ENCODE measurements at regions not wholly inside any gene's neighbourhood (a gene's known extent, or its start where the extent isn't known, plus 50 kb on each side); places are given as distances from the start of the nearest gene placed in this dataset.
"Not testable (repeated sequence)": the region's sequence is repeated elsewhere in the genome, so short reads cannot be mapped to it uniquely, and the experiment has no call there.

DNA sequence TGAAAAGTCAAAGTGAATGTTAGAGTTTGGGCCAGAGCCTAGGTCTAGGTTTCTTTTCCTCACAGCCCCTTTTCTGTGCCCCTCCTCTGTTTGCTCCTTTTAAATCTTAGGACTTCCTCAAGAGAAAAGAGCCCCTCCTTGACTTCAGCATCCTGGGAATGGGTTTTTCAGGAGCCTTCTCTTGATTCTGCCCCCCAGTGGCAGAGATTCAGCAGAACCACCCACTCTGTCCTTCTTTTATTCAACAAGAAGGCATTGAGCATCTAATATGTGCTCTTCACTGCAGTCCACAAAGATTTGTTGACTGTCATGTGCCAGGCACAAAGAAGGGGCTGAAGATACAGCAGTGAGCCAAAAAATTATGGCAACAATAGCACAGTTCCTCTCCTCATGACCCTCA is 270.8 kb upstream of the CDH5 start:
- intact Hi-C loops (cut with DNase I): no loop called here
- no peak for DNase-seq (ENCODE audit: low spot score)
- no peak for ATAC-seq

DNA sequence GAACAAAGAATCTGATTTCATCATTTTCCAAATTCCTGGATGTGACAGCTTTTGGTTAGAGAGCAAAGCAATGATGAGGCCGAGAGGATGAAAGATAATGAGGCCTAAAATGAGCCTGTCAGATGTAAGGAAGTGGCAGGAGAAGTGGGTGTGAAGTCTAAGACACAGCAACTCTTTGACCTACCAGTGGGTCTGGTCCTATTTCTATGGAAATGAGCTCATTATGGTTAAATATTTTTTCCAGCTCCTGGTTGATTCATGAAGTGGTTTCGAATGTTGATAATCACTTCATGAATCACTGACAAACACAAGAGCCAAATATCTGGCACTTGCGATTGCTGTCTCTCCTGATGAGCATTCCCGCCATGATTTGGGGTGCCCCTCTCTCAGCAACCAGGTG is 273.3 kb upstream of the CDH5 start:
- ATAC-seq (no peak), DNase-seq (ENCODE audit: low spot score) (no peak)
- intact Hi-C loops (cut with DNase I): no loop called here

DNA sequence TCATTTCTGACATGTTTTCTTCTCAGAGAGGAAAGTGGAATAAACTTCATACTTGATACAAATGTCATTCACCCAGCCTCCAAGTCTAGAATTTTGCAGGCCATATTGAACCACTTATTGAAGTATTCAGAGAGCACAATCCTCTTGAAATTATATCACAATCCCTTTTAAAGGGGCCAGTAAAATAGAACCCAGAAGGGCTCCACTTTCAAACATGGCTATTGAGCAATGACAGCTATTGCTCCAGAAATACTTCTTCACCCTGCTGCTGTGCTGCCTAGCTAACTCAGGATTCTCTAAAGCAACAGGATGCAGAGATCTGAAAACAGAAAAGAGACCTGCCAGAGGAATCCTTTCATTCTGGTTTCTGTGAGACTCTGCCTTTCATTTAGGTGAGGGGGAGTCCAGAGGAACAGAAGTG is 275.0 kb upstream of the CDH5 start:
- intact Hi-C loops (cut with DNase I): no loop called here
- ATAC-seq: peak; percentile 81
- DNase-seq (ENCODE audit: low spot score): no peak

DNA sequence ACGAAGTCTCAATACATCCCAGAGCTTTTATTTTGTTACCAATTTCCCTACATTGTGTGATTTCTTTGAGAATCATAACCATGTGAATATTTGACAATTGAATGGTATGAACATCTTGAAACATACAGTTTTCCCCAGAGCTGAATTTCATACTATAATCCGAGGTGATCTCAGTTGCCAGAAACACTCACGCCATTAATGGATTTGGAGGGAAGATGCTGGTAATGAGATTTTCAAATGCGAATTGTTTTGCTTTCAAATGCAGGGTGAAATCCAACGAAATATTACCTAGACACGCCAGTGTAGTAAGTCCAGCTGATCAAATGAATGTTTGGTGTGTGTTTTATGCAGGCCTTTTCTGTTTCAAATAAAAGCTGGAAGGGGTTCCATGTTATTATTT is 277.8 kb upstream of the CDH5 start:
- intact Hi-C loops (cut with DNase I): no loop called here
- ATAC-seq: no peak
- no peak for DNase-seq (ENCODE audit: low spot score)

DNA sequence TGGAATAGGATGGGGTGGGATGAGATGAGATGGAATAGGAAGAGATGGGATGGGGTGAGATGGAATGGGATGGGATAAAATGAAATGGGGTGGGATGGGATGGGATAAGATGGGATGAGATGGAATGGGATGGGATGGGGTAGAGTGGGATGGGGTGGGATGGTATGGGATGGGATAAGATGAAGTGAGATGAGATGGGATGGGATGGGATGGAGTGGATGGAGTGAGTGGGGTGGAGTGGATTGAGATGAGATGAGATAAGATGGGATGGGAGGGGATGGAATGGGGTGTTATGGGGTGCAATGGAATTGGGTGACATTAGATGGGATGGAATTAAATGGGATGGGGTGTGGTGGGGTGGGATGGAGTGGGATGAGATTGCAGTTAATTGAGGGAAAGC is 279.2 kb upstream of the CDH5 start:
- intact Hi-C loops (cut with DNase I): no loop called here
- ATAC-seq (no peak), DNase-seq (ENCODE audit: low spot score) (no peak)

DNA sequence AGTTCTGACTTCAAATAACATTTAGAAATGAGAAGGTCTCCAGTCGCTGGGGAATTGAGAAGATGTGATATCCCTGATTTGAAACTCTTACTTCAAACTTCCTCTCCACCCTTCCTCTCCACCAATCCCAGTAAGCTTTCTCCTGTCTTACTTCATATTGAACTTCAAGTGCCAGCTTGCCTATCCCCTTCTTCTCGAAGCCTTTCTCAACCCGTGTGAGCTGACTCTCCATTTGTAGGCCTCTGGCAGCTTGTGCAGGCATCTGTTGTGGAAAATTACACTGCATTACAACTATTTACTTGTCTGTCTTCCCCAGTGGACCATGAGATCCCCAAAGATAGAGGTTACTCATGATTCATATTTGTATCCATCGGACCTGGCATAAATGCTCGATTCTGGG is 280.8 kb upstream of the CDH5 start:
- no peak for ATAC-seq
- no peak for DNase-seq (ENCODE audit: low spot score)
- intact Hi-C loops (cut with DNase I): no loop called here

DNA sequence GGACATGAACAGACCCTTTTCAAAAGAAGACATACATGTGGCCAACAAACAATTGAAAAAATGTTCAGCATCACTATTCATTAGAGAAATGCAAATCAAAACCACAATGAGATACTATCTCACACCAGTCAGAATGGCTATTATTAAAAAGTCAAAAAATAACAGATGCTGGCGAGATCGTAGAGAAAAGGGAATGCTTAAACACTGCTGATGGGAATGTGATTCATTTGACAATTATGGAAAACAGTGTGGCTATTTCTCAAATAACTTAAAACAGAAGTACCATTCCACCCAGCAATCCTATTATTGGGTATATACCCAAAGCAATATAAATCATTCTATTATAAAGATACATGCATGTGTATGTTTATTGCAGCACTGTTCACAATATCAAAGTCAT is 281.8 kb upstream of the CDH5 start:
- ATAC-seq; DNase-seq (ENCODE audit: low spot score); intact Hi-C loops (cut with DNase I): not testable (repeated sequence)

DNA sequence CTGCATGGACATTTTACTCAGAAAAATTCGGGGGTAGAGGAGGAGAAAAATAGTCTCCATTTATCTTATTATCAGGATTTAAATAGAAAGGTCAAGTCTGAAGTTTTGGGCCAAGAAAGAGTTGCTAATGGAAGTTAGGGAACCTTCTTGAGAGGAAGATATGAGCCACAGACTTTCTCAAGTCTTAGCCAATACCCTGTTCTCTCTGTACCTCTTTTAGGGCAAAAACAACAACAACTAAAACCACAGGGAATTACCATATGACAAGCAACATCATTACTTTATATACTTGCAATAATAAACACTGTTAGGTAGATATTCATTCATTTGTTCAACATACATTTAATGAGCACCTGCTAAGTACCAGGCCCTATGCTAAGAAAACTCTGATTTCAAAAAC is 282.2 kb upstream of the CDH5 start:
- DNase-seq (ENCODE audit: low spot score) (no peak), ATAC-seq (no peak)
- intact Hi-C loops (cut with DNase I): no loop called here

DNA sequence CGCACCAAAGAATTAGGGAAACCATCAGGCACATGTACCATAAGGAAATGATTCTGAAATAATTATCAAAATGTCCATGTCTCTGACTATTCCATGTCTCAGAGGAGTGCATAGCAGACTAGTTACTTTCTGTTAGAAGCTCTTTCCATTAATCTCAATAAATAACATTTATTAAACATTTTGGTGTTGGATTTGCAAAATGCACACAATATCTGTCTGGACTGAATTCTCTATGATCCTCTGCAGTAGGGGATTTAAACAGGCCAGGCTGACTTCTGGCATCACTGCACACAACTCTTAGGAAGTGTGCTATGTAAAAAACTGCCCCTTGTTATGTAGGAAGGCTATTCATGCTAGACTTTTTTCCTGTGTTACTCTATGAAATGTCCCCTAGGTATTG is 283.3 kb upstream of the CDH5 start:
- intact Hi-C loops (cut with DNase I): no loop called here
- DNase-seq (ENCODE audit: low spot score) (no peak), ATAC-seq (no peak)

DNA sequence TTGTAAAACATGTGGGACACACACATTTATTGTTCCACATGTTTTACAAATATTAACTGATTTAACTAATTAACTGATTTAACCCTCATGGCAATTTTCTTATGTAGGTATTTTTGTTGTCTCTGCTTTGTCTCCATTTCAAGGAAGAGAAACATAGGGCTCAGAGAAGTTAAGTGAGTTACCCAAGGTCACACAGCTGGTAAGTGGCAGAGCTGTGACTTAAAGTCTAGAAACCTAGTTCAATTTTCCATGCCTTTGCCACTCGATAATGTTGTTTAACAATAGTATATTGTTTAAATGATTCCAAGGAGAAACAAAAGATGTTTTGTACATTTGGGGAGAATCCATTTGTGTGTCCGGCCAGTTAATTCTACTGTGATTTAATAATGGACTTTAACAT is 284.1 kb upstream of the CDH5 start:
- no peak for DNase-seq (ENCODE audit: low spot score)
- ATAC-seq: no peak
- intact Hi-C loops (cut with DNase I): no loop called here

DNA sequence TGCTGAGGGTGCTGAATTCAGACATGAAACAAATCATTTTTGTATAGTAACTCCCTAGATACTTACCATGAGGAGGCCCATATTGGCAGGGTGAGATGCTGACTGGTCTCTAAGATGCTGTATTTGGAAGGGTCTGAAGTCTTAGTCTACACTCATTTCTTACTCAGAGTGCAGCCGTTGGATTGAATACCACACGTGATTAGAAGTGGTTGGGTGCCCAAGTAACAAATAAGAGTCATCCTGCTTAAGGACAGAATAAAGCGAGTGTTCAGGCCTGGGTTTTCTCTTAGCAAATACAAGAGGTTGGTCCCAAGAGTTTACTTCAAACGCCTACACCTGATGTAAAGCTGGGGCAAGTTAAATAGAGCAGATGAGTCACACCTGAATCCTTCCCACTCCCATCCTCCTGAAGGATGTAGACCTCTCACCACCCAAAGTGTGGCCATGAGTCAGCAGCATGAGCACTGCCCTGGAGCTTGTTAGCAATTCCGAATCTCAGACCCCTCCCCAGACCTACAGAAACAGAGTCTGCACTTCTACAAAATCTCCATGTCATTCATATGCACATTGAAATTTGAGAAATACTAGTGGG is 284.6 kb upstream of the CDH5 start:
- no peak for ATAC-seq
- DNase-seq (ENCODE audit: low spot score): no peak
- intact Hi-C loops (cut with DNase I): no loop called here

DNA sequence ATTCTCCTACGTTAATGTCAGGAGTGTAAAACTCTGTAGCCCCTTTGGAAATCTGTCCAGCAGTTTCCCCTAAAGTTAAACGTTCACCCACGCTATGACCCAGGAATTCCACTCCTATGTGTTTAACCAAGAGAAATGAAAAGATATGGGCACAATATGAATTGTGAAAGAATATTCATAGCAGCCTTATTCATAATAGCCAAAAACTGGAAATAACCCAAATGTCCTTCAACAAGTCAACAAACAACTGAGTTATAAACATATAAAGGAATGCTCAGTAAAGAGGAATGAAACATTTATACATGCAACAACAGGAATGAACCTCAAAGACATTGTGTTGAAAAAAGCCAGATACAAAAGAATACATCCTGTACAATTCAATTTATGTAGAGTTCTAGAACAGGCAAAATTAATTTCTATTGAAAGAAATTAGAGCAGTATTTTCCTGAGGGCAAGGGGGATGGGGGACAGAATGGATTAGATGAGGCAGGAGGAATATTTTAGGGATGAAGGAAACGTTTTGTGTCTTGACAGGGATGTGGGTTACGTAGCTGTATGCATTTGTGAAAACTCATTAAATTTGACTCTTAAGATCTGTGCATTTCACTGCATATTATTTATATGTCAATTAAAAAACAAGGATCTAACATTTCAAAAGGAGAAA is 286.7 kb upstream of the CDH5 start:
- no peak for DNase-seq (ENCODE audit: low spot score)
- intact Hi-C loops (cut with DNase I): no loop called here
- no peak for ATAC-seq

DNA sequence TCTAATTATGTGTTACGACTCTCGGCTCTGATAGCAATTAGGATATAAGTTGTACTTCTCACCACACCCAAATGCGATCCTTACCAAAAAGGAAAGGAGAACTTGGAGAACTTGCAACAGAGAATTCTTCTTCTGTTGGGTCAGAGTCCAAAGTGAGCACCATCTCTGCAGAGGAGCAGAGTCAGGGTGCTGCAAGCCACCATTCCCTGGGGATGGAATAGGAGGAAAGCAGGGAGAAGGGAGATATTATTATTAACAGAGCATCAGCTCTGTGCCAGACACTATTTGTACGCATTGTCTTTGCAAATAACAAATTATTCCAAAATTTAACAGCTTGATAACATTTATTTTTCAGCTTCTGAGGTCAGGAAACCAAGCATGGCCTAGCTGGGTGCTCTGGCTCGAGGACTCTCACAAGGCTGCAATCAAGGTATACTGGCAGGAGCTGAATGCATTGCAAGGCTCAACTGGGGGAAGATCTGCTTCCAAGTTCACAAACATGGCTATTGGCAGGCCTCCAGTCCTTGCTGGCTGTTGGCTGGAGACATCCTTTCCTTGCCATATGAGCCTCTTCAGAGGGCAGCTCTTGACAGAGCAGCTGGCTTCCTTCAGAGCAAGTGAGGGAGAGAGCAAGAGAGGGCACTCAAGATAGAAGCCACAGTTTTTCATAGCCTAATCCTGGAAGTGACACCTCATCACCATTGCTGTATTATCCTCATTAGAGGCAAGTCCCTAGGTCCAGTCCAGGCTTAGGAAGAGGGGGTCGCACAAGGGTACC is 296.2 kb upstream of the CDH5 start:
- DNase-seq (ENCODE audit: low spot score) (no peak), ATAC-seq (peak; percentile 55)
- intact Hi-C loops (cut with DNase I): no loop called here

DNA sequence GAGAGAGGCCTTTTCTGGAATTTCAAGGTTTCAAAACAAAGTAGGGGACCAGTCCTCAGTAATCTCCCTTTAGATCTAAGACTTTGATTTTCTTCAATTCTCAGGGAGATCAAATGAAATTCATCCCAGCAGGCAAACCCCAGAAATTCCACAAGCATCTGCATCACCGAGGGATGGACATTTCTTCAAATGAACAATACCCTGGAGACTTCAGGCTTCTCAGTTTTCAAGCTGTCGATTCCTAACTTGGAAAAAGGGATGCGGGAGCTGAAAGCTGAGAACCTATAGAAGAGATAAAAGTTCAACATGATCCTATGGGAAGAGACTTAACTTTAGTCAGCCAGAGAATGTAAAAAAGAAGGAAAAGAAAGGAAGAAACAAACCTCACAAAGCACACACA is 296.9 kb upstream of the CDH5 start:
- no peak for ATAC-seq
- DNase-seq (ENCODE audit: low spot score): no peak
- intact Hi-C loops (cut with DNase I): no loop called here

DNA sequence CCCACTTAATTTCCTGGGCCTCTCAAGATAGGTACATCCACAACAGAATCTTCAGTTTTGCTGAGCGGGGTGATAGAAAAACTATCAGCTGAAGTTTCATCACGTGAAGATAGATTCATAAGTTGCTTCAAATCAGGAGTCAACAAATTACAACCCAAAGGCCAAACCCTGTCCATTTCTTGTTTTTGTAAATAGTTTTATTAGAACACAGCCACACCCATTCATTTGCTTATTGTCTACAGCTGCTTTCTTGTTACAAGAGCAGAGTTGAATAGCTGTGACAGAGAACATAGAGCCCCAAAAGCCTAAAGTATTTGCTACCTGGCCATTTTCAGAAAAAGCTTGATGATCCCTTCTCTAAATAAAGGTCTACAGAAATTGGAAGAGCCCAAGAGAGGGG is 300.1 kb upstream of the CDH5 start:
- intact Hi-C loops (cut with DNase I): no loop called here
- DNase-seq (ENCODE audit: low spot score): no peak
- ATAC-seq: no peak

DNA sequence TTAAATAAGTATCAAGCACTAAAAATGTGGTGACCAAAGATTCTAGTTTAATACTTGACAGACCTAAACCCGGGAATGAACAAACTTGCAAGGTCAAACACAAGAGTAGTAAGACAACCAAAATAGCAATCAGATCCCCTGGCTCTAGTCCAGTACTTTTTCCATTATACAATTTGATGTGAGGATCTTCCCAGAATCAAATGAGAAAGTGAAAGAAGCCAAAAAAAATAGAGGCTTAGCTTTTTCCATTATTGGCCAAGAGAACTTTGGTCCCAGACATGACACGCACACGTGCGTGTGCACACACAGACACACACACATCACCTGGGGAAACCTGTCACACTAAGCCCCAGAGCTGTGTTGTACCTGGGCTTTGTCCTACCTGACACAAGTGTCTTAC is 300.6 kb upstream of the CDH5 start:
- ATAC-seq: peak; percentile 75
- intact Hi-C loops (cut with DNase I): no loop called here
- no peak for DNase-seq (ENCODE audit: low spot score)

DNA sequence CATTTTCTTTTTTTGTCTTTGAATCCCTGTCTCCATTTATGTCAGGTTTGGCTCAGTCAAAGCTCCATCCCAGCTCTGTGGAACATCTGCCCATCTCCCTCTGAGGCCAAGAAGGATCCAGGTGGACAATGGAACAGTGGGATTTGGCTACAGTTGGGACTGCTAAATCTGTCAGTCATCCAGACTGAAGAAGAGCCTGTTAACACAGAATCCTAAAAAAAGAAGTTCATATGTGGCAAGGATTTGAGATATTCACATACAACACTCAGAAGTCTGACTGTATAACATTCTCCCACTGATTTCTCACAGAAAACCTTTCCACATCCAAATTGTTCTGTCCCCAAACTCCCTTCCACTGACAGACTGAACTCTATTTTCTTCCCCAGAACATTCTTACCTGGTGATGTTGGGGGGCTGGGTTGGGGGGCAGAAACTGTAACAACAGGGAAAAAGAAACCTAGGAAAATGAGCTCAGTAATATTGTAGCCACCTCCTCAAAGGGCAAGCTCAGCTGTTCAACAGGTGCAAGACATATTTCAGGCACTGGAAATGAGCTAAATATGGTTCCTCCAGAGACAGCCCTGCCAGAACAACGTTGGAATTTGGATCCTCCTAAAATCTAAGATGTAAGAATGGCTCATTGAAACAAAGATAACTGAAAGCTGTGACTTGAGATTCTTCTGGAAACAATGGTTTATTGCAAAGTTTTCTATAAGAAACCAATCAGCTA is 301.5 kb upstream of the CDH5 start:
- ATAC-seq (no peak), DNase-seq (ENCODE audit: low spot score) (no peak)
- intact Hi-C loops (cut with DNase I): no loop called here

DNA sequence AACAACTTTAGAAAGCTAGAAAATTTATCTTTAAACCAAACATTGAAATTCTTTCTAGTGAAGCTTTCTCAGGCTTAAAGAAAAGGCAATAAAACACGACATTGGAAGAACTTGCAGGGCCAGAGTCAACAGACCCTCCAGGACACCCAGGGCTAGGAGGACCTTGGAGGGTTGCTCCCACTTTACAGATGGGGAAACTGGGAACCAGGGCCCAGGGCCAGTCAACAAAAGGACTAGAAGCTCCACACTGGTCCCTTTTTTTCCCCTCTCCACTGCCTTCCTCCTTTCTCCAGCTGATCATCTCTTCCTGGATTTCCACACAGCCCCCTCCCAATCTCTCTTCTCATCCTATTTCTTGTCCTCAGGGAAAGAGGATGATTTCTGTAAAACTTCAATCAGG is 307.7 kb upstream of the CDH5 start:
- ATAC-seq: no peak
- no peak for DNase-seq (ENCODE audit: low spot score)
- intact Hi-C loops (cut with DNase I): no loop called here

DNA sequence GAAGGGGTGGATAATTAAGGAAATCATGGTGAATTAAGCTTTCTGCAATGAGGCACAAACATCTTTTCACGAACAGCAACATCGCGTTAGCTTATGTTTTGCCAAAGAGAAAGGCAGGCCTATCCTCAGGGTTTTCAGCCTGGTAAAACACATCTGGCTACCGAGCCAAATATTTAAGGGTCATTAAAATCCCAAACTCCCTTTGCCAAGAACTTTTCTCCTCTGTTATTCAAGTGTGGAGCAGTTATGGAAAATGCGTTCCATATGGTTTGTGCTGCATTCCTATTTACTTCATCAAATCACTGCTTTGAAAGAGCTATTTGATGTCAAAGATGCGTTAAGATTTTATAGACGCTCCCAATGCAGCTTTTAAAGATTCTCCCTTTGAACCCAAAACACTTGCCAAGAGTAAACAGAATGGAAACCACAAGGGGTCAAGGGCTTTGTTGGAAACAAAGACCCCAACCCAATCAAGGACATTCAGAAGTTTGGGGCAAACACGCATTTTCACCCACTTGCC is 308.3 kb upstream of the CDH5 start:
- DNase-seq (ENCODE audit: low spot score): no peak
- intact Hi-C loops (cut with DNase I): no loop called here
- no peak for ATAC-seq

DNA sequence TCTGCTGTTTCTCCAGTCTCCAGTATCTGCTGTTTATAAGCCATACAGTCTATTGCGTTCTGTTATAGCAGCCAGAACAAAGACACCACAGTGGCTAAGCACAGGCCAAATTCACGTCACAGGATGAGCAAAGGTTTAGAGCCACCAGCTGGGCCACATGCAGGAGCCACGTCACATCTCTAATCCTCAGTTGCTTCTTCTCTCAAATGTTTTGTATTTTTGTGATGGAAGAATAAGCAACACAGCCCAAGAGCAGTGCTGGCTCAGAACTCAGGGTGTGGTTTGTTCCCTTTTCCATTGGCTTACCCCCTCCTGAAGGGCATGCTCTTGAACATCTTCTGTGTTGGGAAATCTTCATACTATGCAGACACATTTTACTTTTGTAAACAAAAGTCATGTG is 309.4 kb upstream of the CDH5 start:
- intact Hi-C loops (cut with DNase I): no loop called here
- ATAC-seq (peak; percentile 85), DNase-seq (ENCODE audit: low spot score) (no peak)

Data from sciatic nerve (tissue), 2 donors.